ENCODE measurements at regions not wholly inside any gene's neighbourhood (a gene's known extent, or its start where the extent isn't known, plus 50 kb on each side); places are given as distances from the start of the nearest gene placed in this dataset.
"Not testable (repeated sequence)": the region's sequence is repeated elsewhere in the genome, so short reads cannot be mapped to it uniquely, and the experiment has no call there.

GRCh38 chr6:76886900-76887299 lies 576.4 kb downstream of the HTR1B start:
- ATAC-seq (ENCODE audit: low read depth) (no peak), DNase-seq (ENCODE audit: low spot score) (no peak)
- Histone ChIP-seq H3K36me3 (ENCODE audit: low read depth) (no peaks in the 10 kb centered on the region), H3K9me3 (ENCODE audit: severe bottlenecking) (no peaks in the 10 kb centered on the region), H3K4me1 (ENCODE audit: insufficient read depth, poor library complexity, severe bottlenecking) (no peaks in the 10 kb centered on the region), H3K27me3 (ENCODE audit: insufficient read depth, poor library complexity, severe bottlenecking) (no peaks in the 10 kb centered on the region), H3K27ac (ENCODE audit: poor library complexity, severe bottlenecking) (no peak overlapping the region), H3K4me3 (ENCODE audit: severe bottlenecking) (no peak overlapping the region)
- no peak for TF ChIP-seq CTCF (IDR thresholded peaks at IDR 0.05; ENCODE audit: poor library complexity, severe bottlenecking)

- Histone ChIP-seq H3K9me3 (ENCODE audit: severe bottlenecking) (no peaks in the 10 kb centered on the region), H3K27me3 (ENCODE audit: insufficient read depth, poor library complexity, severe bottlenecking) (no peaks in the 10 kb centered on the region), H3K27ac (ENCODE audit: poor library complexity, severe bottlenecking) (no peak overlapping the region), H3K36me3 (ENCODE audit: low read depth) (no peaks in the 10 kb centered on the region), H3K4me1 (ENCODE audit: insufficient read depth, poor library complexity, severe bottlenecking) (no peaks in the 10 kb centered on the region), H3K4me3 (ENCODE audit: severe bottlenecking) (no peak overlapping the region)
- ATAC-seq (ENCODE audit: low read depth) (peak; percentile 85), DNase-seq (ENCODE audit: low spot score) (no peak)
- no peak for TF ChIP-seq CTCF (IDR thresholded peaks at IDR 0.05; ENCODE audit: poor library complexity, severe bottlenecking)
Observed at GRCh38 chr6:76885861-76886301, 577.4 kb downstream of the HTR1B start.

GRCh38 chr6:76881414-76881813 lies 581.9 kb downstream of the HTR1B start:
- Histone ChIP-seq H3K9me3 (ENCODE audit: severe bottlenecking) (no peaks in the 10 kb centered on the region), H3K4me3 (ENCODE audit: severe bottlenecking) (no peak overlapping the region), H3K27ac (ENCODE audit: poor library complexity, severe bottlenecking) (no peak overlapping the region), H3K4me1 (ENCODE audit: insufficient read depth, poor library complexity, severe bottlenecking) (no peaks in the 10 kb centered on the region), H3K36me3 (ENCODE audit: low read depth) (no peaks in the 10 kb centered on the region), H3K27me3 (ENCODE audit: insufficient read depth, poor library complexity, severe bottlenecking) (no peaks in the 10 kb centered on the region)
- DNase-seq (ENCODE audit: low spot score) = no peak
- no peak for TF ChIP-seq CTCF (IDR thresholded peaks at IDR 0.05; ENCODE audit: poor library complexity, severe bottlenecking)
- ATAC-seq (ENCODE audit: low read depth) = no peak

GRCh38 chr6:76876922-76877553 lies 586.3 kb downstream of the HTR1B start:
- peak; percentile 99 for ATAC-seq (ENCODE audit: low read depth)
- H3K4me3 ChIP-seq (ENCODE audit: severe bottlenecking) = peak overlapping the region; percentile 42

GRCh38 chr6:76876430-76876829 lies 586.9 kb downstream of the HTR1B start:
- H3K4me1 ChIP-seq (ENCODE audit: insufficient read depth, poor library complexity, severe bottlenecking); H3K27me3 ChIP-seq (ENCODE audit: insufficient read depth, poor library complexity, severe bottlenecking); DNase-seq (ENCODE audit: low spot score); H3K36me3 ChIP-seq (ENCODE audit: low read depth); H3K9me3 ChIP-seq (ENCODE audit: severe bottlenecking); ATAC-seq (ENCODE audit: low read depth): not testable (repeated sequence)
- H3K27ac ChIP-seq (ENCODE audit: poor library complexity, severe bottlenecking) = peak overlapping the region; percentile 47
- H3K4me3 ChIP-seq (ENCODE audit: severe bottlenecking) = peak overlapping the region; percentile 42

More at GRCh38 chr6:76876922-76877553, 586.3 kb downstream of the HTR1B start:
- no peaks in the 10 kb centered on the region for H3K36me3 ChIP-seq (ENCODE audit: low read depth)
- H3K27ac ChIP-seq (ENCODE audit: poor library complexity, severe bottlenecking) = peak overlapping the region; percentile 47
- H3K27me3 ChIP-seq (ENCODE audit: insufficient read depth, poor library complexity, severe bottlenecking) = no peaks in the 10 kb centered on the region
- H3K4me1 ChIP-seq (ENCODE audit: insufficient read depth, poor library complexity, severe bottlenecking) = no peaks in the 10 kb centered on the region
- no peaks in the 10 kb centered on the region for H3K9me3 ChIP-seq (ENCODE audit: severe bottlenecking)
- peak; percentile 94 for TF ChIP-seq CTCF (IDR thresholded peaks at IDR 0.05; ENCODE audit: poor library complexity, severe bottlenecking)
- DNase-seq (ENCODE audit: low spot score) = peak; percentile 66

All from RWPE2 (cell line).